NB4 (cell line): ENCODE measurements at regions not wholly inside any gene's neighbourhood (a gene's known extent, or its start where the extent isn't known, plus 50 kb on each side); places are given as distances from the start of the nearest gene placed in this dataset.

Experiments
- DNase-seq: peaks from one replicate; pipeline ENCODE4 v3.0.0; 2010; ENCODE audit warnings: low read depth
- H3K4me3 ChIP-seq: one replicate; pipeline ENCODE4 v1.5.1; 2011; ENCODE audit warnings: mild to moderate bottlenecking, low read depth, low read length, moderate library complexity
- MAX ChIP-seq: IDR thresholded peaks from 2 replicates; pipeline ENCODE4 v1.6.1; 2011; ENCODE audit warnings: low read depth, low read length
- MYC ChIP-seq: IDR thresholded peaks from 2 replicates; pipeline ENCODE4 v1.6.1; 2011; ENCODE audit warnings: low read depth, low read length
- POLR2A ChIP-seq: IDR thresholded peaks from 2 replicates; pipeline ENCODE4 v1.6.1; 2011; ENCODE audit warnings: mild to moderate bottlenecking; ENCODE audit not compliant: insufficient read length; ENCODE audit errors: extremely low read depth
- TF ChIP-seq, protein P1 (sequence below): IDR thresholded peaks from one replicate; pipeline ENCODE4 v1.5.1; 2012; ENCODE audit warnings: low read depth, low read length

GRCh38 chr4:109359040-109359646 lies 56.7 kb upstream of the COL25A1 start:
- H3K4me3 ChIP-seq, result no peak overlapping the region
- no peak for TF ChIP-seq MAX
- TF ChIP-seq, protein P1, sequence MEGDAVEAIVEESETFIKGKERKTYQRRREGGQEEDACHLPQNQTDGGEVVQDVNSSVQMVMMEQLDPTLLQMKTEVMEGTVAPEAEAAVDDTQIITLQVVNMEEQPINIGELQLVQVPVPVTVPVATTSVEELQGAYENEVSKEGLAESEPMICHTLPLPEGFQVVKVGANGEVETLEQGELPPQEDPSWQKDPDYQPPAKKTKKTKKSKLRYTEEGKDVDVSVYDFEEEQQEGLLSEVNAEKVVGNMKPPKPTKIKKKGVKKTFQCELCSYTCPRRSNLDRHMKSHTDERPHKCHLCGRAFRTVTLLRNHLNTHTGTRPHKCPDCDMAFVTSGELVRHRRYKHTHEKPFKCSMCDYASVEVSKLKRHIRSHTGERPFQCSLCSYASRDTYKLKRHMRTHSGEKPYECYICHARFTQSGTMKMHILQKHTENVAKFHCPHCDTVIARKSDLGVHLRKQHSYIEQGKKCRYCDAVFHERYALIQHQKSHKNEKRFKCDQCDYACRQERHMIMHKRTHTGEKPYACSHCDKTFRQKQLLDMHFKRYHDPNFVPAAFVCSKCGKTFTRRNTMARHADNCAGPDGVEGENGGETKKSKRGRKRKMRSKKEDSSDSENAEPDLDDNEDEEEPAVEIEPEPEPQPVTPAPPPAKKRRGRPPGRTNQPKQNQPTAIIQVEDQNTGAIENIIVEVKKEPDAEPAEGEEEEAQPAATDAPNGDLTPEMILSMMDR, result no peak
- TF ChIP-seq POLR2A, result no peak
- no peak for TF ChIP-seq MYC
- DNase-seq, result no peak

DNA sequence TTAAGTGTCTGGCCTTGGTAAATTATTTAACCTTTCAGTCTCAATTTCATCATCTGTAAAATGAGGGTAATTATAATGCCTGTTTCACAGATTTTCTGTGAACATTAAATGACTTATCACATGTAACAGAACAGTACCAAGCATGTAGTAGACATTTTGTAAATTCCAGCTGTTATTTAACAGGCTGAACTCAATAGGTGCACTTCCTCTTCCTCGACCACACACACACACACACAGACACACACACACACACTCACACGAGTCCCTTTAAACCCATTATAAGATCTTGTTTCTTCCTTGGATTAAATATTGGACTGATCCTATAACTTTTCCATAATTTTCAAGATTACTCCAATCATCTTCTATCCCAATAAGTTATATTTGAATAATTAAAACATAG lies 53.4 kb upstream of the COL25A1 start:
- no peak overlapping the region for H3K4me3 ChIP-seq
- DNase-seq, result peak; percentile 6
- no peak for TF ChIP-seq POLR2A
- no peak for TF ChIP-seq MAX
- TF ChIP-seq, protein P1, result no peak
- TF ChIP-seq MYC, result no peak

DNA sequence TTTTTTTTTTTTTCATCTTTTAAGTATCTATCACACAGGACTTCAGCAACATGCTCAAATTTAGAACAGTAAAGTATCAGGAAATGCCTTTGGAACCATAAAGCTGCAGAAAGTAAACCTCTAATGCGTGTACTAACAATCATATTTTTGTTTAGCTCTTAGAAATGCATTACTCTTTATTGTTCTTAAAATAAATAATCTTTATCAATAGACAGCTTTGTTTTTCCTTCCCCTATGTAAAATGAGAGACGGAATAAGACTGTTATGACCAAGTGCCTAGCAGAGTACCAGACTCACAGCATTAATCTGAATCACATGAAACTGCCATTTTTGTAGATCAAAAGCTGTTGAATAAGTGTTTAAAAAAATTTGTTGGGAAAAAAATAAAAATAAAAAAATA lies 50.5 kb upstream of the COL25A1 start:
- no peak for TF ChIP-seq MAX
- no peak for TF ChIP-seq MYC
- TF ChIP-seq, protein P1, result no peak
- no peak for TF ChIP-seq POLR2A
- no peak for DNase-seq

More for the DNA sequence above, 50.5 kb upstream of the COL25A1 start:
- no peak overlapping the region for H3K4me3 ChIP-seq
